GM18868 (cell line): ENCODE measurements at regions not wholly inside any gene's neighbourhood (a gene's known extent, or its start where the extent isn't known, plus 50 kb on each side); places are given as distances from the start of the nearest gene placed in this dataset.
"Not testable (repeated sequence)": the region's sequence is repeated elsewhere in the genome, so short reads cannot be mapped to it uniquely, and the experiment has no call there.

ENCODE experiments used
- ATAC-seq: cut with Tn5 transposase; IDR thresholded peaks from one replicate; pipeline ENCODE4 v1.9.1; 2021; ENCODE audit warnings: mild to moderate bottlenecking, moderate library complexity; ENCODE audit not compliant: unreplicated experiment

GRCh38 chr16:72657791-72658190, 390.1 kb downstream of the ZFHX3 start:
- ATAC-seq, result peak; percentile 91

GRCh38 chr16:72657164-72657563, 390.8 kb downstream of the ZFHX3 start:
- no peak for ATAC-seq

GRCh38 chr16:72654535-72654934, 393.4 kb downstream of the ZFHX3 start:
- ATAC-seq, result no peak

GRCh38 chr16:72649254-72649944, 398.5 kb downstream of the ZFHX3 start:
- no peak for ATAC-seq

- no peak for ATAC-seq
Measured at GRCh38 chr16:72646615-72647014, 401.3 kb downstream of the ZFHX3 start.

- ATAC-seq, result no peak
Measured at GRCh38 chr16:72645538-72645937, 402.4 kb downstream of the ZFHX3 start.

- ATAC-seq, result no peak
Measured at GRCh38 chr16:72644911-72645310, 403.0 kb downstream of the ZFHX3 start.

GRCh38 chr16:72639494-72639893, 408.4 kb downstream of the ZFHX3 start:
- no peak for ATAC-seq

- ATAC-seq, result no peak
Measured at GRCh38 chr16:72637306-72637705, 410.6 kb downstream of the ZFHX3 start.

GRCh38 chr16:72635694-72636093, 412.2 kb downstream of the ZFHX3 start:
- ATAC-seq, result no peak

- no peak for ATAC-seq
Measured at GRCh38 chr16:72635104-72635503, 412.8 kb downstream of the ZFHX3 start.

- ATAC-seq, result not testable (repeated sequence)
Measured at GRCh38 chr16:72627182-72627896, 420.6 kb downstream of the ZFHX3 start.

GRCh38 chr16:72626623-72627022, 421.3 kb downstream of the ZFHX3 start:
- ATAC-seq, result no peak

GRCh38 chr16:72621651-72622050, 426.3 kb downstream of the ZFHX3 start:
- ATAC-seq, result no peak

GRCh38 chr16:72620853-72621252, 427.1 kb downstream of the ZFHX3 start:
- no peak for ATAC-seq

GRCh38 chr16:72620348-72620747, 427.6 kb downstream of the ZFHX3 start:
- no peak for ATAC-seq

- no peak for ATAC-seq
Measured at GRCh38 chr16:72615856-72616255, 432.1 kb downstream of the ZFHX3 start.

GRCh38 chr16:72612718-72613117, 435.2 kb downstream of the ZFHX3 start:
- no peak for ATAC-seq

GRCh38 chr16:72612256-72612655, 435.7 kb downstream of the ZFHX3 start:
- no peak for ATAC-seq

GRCh38 chr16:72609933-72610332, 438.0 kb upstream of the PMFBP1 start:
- ATAC-seq, result no peak

- no peak for ATAC-seq
Measured at GRCh38 chr16:72609066-72609465, 437.1 kb upstream of the PMFBP1 start.

- ATAC-seq, result no peak
Measured at GRCh38 chr16:72604375-72604774, 432.4 kb upstream of the PMFBP1 start.

GRCh38 chr16:72602499-72602898, 430.5 kb upstream of the PMFBP1 start:
- ATAC-seq, result no peak
